ENCODE measurements at regions not wholly inside any gene's neighbourhood (a gene's known extent, or its start where the extent isn't known, plus 50 kb on each side); places are given as distances from the start of the nearest gene placed in this dataset.
"Not testable (repeated sequence)": the region's sequence is repeated elsewhere in the genome, so short reads cannot be mapped to it uniquely, and the experiment has no call there.

GRCh38 chr5:174567506-174568141 lies 156.8 kb upstream of the MSX2 start:
- no peak for DNase-seq

- no peak for DNase-seq
Observed at GRCh38 chr5:174570662-174571061, 153.7 kb upstream of the MSX2 start.

GRCh38 chr5:174571662-174572397 lies 152.6 kb upstream of the MSX2 start:
- peak; percentile 93 for DNase-seq

GRCh38 chr5:174572591-174572990 lies 151.8 kb upstream of the MSX2 start:
- no peak for DNase-seq

GRCh38 chr5:174573221-174573994 lies 151.0 kb upstream of the MSX2 start:
- DNase-seq = no peak

- DNase-seq = no peak
Observed at GRCh38 chr5:174575043-174575442, 149.3 kb upstream of the MSX2 start.

GRCh38 chr5:174576042-174576441 lies 148.3 kb upstream of the MSX2 start:
- no peak for DNase-seq

- peak; percentile 85 for DNase-seq
Observed at GRCh38 chr5:174581479-174581878, 142.9 kb upstream of the MSX2 start.

GRCh38 chr5:174581894-174582293 lies 142.5 kb upstream of the MSX2 start:
- no peak for DNase-seq

- DNase-seq = no peak
Observed at GRCh38 chr5:174583071-174583470, 141.3 kb upstream of the MSX2 start.

- no peak for DNase-seq
Observed at GRCh38 chr5:174585472-174585871, 138.9 kb upstream of the MSX2 start.

GRCh38 chr5:174586163-174586562 lies 138.2 kb upstream of the MSX2 start:
- not testable (repeated sequence) for DNase-seq

GRCh38 chr5:174589011-174589410 lies 135.4 kb upstream of the MSX2 start:
- DNase-seq = peak; percentile 72

GRCh38 chr5:174589599-174589998 lies 134.8 kb upstream of the MSX2 start:
- peak; percentile 74 for DNase-seq

GRCh38 chr5:174590820-174591219 lies 133.6 kb upstream of the MSX2 start:
- no peak for DNase-seq

- DNase-seq = no peak
Observed at GRCh38 chr5:174596429-174596828, 128.0 kb upstream of the MSX2 start.

GRCh38 chr5:174599992-174600391 lies 124.4 kb upstream of the MSX2 start:
- DNase-seq = peak; percentile 71

GRCh38 chr5:174601946-174602345 lies 122.4 kb upstream of the MSX2 start:
- no peak for DNase-seq

- no peak for DNase-seq
Observed at GRCh38 chr5:174606153-174606552, 118.2 kb upstream of the MSX2 start.

- peak; percentile 93 for DNase-seq
Observed at GRCh38 chr5:174606646-174607045, 117.7 kb upstream of the MSX2 start.

- no peak for DNase-seq
Observed at GRCh38 chr5:174607205-174607604, 117.2 kb upstream of the MSX2 start.

- no peak for DNase-seq
Observed at GRCh38 chr5:174607916-174608315, 116.5 kb upstream of the MSX2 start.

- DNase-seq = no peak
Observed at GRCh38 chr5:174608631-174609097, 115.7 kb upstream of the MSX2 start.

- peak; percentile 80 for DNase-seq
Observed at GRCh38 chr5:174609116-174609515, 115.3 kb upstream of the MSX2 start.
